Effector memory CD4-positive, alpha-beta T cell (primary cell): ENCODE measurements at regions not wholly inside any gene's neighbourhood (a gene's known extent, or its start where the extent isn't known, plus 50 kb on each side); places are given as distances from the start of the nearest gene placed in this dataset.
"Not testable (repeated sequence)": the region's sequence is repeated elsewhere in the genome, so short reads cannot be mapped to it uniquely, and the experiment has no call there.

Experiments used
- DNase-seq, 3 donors: peaks; one replicate each; pipeline ENCODE4 v3.0.0-alpha.2; 2020
- H3K27ac ChIP-seq: 2 replicates; pipeline ENCODE4 v1.7.0; 2013; ENCODE audit warnings: mild to moderate bottlenecking, low read length, moderate library complexity; ENCODE audit not compliant: insufficient read depth, poor library complexity, severe bottlenecking
- H3K27me3 ChIP-seq: replicated peaks from 2 replicates; pipeline ENCODE4 v1.7.0; 2013; ENCODE audit warnings: mild to moderate bottlenecking, low read length; ENCODE audit not compliant: insufficient read depth, control insufficient read depth, poor library complexity, severe bottlenecking
- H3K36me3 ChIP-seq: 2 replicates; pipeline ENCODE4 v1.7.0; 2013; ENCODE audit warnings: mild to moderate bottlenecking, low read length, moderate library complexity; ENCODE audit not compliant: control insufficient read depth, insufficient read depth
- H3K4me1 ChIP-seq: 2 replicates; pipeline ENCODE4 v1.7.0; 2013; ENCODE audit warnings: low read length, mild to moderate bottlenecking; ENCODE audit not compliant: control insufficient read depth, insufficient read depth, poor library complexity, severe bottlenecking
- H3K4me3 ChIP-seq: 2 replicates; pipeline ENCODE4 v1.7.0; 2013; ENCODE audit warnings: low read length, low read depth, mild to moderate bottlenecking; ENCODE audit not compliant: insufficient read depth, poor library complexity, severe bottlenecking
- H3K9me3 ChIP-seq: 2 replicates; pipeline ENCODE4 v1.7.0; 2013; ENCODE audit warnings: mild to moderate bottlenecking, low read length, moderate library complexity; ENCODE audit not compliant: control insufficient read depth

DNA sequence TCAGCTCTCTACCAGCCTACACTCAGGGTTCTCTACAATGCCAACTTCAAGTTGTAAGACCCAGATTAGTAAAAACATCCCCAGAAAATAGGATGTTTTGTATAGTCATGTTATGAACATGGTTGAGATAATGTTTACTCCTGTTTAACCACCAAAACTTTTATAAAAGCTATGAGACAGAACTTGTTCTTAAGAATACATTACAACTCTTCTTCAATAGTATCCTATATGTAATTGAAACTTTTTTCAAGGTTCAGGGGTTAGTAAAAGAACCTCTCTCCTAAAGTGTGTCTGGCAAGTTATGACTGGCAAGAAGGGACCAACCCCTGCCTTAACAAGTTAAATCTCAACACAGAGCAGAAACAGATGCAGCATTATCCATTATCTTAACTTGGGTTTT is 118.8 kb upstream of the STK17B start:
- Histone ChIP-seq H3K9me3 (no peaks in the 10 kb centered on the region), H3K4me1 (peaks cover 17% of the 10 kb centered on the region), H3K4me3 (no peak overlapping the region), H3K27ac (no peak overlapping the region), H3K36me3 (no peaks in the 10 kb centered on the region), H3K27me3 (no peaks in the 10 kb centered on the region)
- no peak for DNase-seq

DNA sequence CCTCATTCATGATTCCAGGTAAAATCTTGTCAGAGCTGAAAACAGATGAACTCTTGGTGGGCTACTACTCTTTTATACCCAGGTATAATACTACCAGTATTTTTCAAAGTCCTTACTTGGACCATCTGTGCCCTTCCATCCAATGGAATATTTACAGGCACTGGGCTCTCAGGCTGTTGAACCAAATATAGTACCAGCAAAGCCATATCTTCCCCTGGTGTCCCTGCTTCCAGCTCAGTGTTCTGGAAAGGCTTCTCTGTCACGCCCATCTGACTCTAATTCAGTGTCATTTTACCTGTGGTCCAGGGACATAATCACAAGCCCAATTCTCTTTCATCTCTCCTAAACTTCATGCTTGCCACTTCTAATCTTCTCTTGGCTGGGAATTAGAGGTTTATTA is 119.2 kb upstream of the STK17B start:
- no peaks in the 10 kb centered on the region for H3K36me3 ChIP-seq
- DNase-seq = no peak
- H3K27me3 ChIP-seq = no peaks in the 10 kb centered on the region
- H3K9me3 ChIP-seq = no peaks in the 10 kb centered on the region
- no peak overlapping the region for H3K27ac ChIP-seq
- no peak overlapping the region for H3K4me3 ChIP-seq
- H3K4me1 ChIP-seq = peaks cover 17% of the 10 kb centered on the region

DNA sequence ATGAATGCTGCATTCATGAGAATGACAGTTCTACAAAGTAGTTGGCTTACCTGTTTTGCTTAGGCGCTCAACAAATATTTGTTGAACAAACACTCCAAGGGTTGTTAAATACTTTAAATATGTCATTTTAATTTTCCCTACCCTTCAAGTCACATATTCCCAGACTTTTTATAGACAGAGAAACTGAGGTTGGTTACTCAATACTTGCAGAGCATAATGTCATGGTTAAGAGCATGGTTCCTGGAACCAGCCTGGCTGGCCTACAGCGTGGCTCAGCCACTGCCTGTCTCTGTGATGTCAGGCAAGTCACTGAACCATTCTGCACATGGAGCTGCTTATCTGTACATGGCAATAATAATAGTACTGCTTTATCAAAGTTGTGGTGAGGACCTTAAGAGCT is 120.0 kb upstream of the STK17B start:
- no peaks in the 10 kb centered on the region for H3K9me3 ChIP-seq
- H3K36me3 ChIP-seq = no peaks in the 10 kb centered on the region
- DNase-seq = no peak
- H3K4me1 ChIP-seq = peaks cover 17% of the 10 kb centered on the region
- no peak overlapping the region for H3K27ac ChIP-seq
- no peak overlapping the region for H3K4me3 ChIP-seq
- H3K27me3 ChIP-seq = no peaks in the 10 kb centered on the region

- Histone ChIP-seq H3K9me3 (no peaks in the 10 kb centered on the region), H3K4me1 (peaks cover 17% of the 10 kb centered on the region), H3K36me3 (no peaks in the 10 kb centered on the region), H3K27me3 (no peaks in the 10 kb centered on the region), H3K27ac (no peak overlapping the region), H3K4me3 (no peak overlapping the region)
- no peak for DNase-seq
Observed at GRCh38 chr2:196291873-196292800, 120.8 kb upstream of the STK17B start.

DNA sequence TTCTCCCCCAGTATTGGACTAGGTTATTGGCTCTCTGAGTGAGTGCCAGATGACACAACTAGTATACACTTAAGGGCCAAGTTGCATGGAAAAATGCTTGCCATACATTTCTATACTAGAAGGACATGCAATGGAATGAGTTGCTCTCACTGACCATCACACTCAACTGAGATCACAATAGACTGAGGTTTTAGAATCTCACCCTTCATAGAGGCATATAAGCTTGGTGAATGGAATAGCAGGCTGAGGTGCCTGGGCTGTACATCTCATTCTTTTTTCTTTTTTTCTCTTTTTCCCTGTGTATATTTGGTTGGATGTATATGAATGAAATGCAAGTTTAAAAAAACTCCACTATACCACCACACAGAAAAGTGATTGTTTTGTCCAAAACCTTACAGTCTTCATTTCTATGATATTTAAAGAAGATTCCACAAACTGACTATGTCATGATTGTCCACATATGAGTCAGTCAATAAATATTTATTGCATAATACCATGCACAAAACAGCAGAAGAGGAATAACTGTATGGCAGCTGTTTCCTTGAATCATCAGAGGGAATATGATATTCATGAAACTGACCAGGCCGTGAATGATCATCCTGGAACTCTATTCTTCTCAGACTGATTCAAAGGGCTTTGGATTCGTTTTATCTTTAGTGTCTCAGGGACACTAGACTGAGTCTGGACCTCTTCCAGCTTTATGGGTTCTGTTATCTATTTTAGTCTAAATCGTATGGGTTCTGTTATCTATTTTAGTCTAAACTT is 122.6 kb upstream of the STK17B start:
- Histone ChIP-seq H3K27me3 (no peaks in the 10 kb centered on the region), H3K9me3 (no peaks in the 10 kb centered on the region), H3K4me3 (no peak overlapping the region), H3K27ac (no peak overlapping the region), H3K36me3 (no peaks in the 10 kb centered on the region), H3K4me1 (peaks cover 4% of the 10 kb centered on the region)
- no peak for DNase-seq

DNA sequence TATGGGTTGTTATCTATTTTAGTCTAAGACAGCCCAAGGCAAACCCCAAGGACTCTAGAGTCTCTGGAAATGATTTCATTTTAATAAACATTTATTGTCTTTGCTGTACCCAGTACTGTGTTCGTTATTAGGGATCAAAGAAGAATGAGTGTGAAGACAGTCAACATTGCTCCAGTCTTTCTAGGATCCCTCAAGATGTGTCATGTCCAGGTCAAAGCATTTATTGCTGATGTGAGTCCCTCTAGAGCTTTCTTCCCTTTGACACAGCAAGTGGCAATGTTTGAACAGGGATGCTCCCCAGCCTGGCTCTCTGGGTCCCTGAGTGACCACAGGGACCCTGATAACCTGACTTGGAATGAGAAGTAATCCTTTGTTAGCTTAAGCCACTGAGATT is 123.1 kb upstream of the STK17B start:
- Histone ChIP-seq H3K4me1 (no peaks in the 10 kb centered on the region), H3K27me3 (no peaks in the 10 kb centered on the region), H3K36me3 (no peaks in the 10 kb centered on the region), H3K27ac (no peak overlapping the region), H3K4me3 (no peak overlapping the region), H3K9me3 (no peaks in the 10 kb centered on the region)
- no peak for DNase-seq

GRCh38 chr2:196295005-196295404 is 123.6 kb upstream of the STK17B start:
- DNase-seq = no peak
- Histone ChIP-seq H3K27me3 (no peaks in the 10 kb centered on the region), H3K36me3 (no peaks in the 10 kb centered on the region), H3K27ac (no peak overlapping the region), H3K9me3 (no peaks in the 10 kb centered on the region), H3K4me3 (no peak overlapping the region), H3K4me1 (no peaks in the 10 kb centered on the region)

DNA sequence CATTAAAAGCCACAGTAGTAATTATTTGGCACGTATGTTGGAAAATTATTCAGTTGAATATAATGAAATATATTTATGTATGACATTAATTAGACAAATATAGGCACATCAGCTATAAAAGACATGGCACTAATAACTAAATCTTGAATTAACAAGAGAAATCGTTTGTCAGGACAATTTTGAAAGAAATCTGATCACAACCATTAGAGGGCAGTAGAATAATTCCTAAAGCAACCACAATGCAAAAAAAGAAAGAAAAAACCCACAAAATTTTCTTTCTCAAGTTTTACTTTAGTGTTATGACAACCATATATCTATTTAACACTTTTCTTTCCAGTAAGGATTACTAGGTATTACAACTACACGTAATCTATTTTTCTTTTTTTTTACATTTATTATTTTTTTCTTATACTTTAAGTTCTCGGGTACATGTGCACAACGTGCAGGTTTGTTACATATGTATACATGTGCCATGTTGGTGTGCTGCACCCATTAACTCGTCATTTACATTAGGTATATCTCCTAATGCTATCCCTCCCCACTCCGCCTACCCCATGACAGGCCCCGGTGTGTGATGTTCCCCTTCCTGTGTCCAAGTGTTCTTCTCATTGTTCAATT is 126.8 kb upstream of the STK17B start:
- H3K4me3 ChIP-seq, DNase-seq, H3K9me3 ChIP-seq, H3K4me1 ChIP-seq, H3K36me3 ChIP-seq, H3K27me3 ChIP-seq, H3K27ac ChIP-seq: not testable (repeated sequence)

GRCh38 chr2:196307775-196308305 is 136.5 kb upstream of the STK17B start:
- DNase-seq = no peak
- Histone ChIP-seq H3K4me3 (no peak overlapping the region), H3K36me3 (no peaks in the 10 kb centered on the region), H3K27ac (no peak overlapping the region), H3K4me1 (no peaks in the 10 kb centered on the region), H3K27me3 (no peaks in the 10 kb centered on the region), H3K9me3 (no peaks in the 10 kb centered on the region)
